ENCODE measurements at regions not wholly inside any gene's neighbourhood (a gene's known extent, or its start where the extent isn't known, plus 50 kb on each side); places are given as distances from the start of the nearest gene placed in this dataset.
"Not testable (repeated sequence)": the region's sequence is repeated elsewhere in the genome, so short reads cannot be mapped to it uniquely, and the experiment has no call there.

DNA sequence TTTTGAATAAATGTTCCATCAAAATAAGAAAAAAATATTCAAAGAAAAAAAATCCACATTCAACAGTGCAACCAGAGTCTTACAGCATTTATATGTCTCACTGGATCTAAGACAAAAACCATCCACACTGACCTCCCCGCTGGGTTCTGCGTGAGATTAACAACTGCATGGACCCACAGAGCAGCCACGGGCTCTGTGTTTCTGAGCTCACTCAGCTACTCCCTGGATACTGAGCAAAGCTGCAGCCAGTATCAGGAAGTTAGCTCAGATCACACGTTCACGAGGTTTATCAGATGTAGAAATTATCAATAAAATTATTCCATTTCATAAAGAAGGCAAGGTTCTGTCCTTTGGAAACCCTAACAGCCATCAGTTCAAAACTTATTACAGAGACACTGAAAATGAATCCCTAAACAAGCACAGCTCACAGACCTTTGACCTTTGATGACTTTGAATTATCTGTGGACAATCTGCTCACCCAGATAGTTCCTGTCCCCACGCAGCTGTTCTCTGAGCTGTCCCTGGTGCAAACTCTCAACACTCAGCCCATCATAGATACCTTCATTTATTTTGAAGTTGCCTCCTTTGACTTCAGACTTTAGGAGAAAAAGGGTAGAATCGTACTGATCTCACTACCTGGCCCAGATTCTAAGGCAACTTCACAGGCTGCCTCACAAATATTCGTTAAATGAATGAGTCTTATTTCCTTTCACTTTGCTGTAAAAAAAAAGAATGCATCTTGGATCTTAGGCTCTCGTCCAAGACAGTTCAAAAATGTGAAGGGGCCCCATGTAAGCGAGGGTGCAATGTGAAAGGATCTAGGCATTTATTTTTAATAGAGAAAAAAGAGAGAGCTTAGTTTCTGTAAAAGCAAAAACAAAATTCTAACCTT lies 67.7 kb upstream of the SVIL start:
- peaks cover 3% of the 10 kb centered on the region for H3K4me1 Mint-ChIP-seq
- no peak overlapping the region for H3K4me3 Mint-ChIP-seq
- ChIA-PET POLR2A (no interaction called here), CTCF (no interaction called here)
- H3K9me3 Mint-ChIP-seq: no peaks in the 10 kb centered on the region
- H3K27ac Mint-ChIP-seq: no peak overlapping the region
- no peaks in the 10 kb centered on the region for H3K27me3 Mint-ChIP-seq
- TF ChIP-seq, protein P1, sequence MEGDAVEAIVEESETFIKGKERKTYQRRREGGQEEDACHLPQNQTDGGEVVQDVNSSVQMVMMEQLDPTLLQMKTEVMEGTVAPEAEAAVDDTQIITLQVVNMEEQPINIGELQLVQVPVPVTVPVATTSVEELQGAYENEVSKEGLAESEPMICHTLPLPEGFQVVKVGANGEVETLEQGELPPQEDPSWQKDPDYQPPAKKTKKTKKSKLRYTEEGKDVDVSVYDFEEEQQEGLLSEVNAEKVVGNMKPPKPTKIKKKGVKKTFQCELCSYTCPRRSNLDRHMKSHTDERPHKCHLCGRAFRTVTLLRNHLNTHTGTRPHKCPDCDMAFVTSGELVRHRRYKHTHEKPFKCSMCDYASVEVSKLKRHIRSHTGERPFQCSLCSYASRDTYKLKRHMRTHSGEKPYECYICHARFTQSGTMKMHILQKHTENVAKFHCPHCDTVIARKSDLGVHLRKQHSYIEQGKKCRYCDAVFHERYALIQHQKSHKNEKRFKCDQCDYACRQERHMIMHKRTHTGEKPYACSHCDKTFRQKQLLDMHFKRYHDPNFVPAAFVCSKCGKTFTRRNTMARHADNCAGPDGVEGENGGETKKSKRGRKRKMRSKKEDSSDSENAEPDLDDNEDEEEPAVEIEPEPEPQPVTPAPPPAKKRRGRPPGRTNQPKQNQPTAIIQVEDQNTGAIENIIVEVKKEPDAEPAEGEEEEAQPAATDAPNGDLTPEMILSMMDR (IDR thresholded peaks at IDR 0.05): no peak
- no peak for ATAC-seq (ENCODE audit: low read depth)
- H3K36me3 Mint-ChIP-seq (ENCODE audit: low read depth): no peaks in the 10 kb centered on the region
- intact Hi-C loops (cut with micrococcal nuclease): no loop called here
- DNase-seq: no peak

GRCh38 chr10:29701306-29701705 lies 66.5 kb upstream of the SVIL start:
- ChIA-PET POLR2A (no interaction called here), CTCF (no interaction called here)
- intact Hi-C loops (cut with micrococcal nuclease): no loop called here
- Mint-ChIP-seq H3K4me1 (peaks cover 3% of the 10 kb centered on the region), H3K9me3 (no peaks in the 10 kb centered on the region), H3K27me3 (no peaks in the 10 kb centered on the region), H3K4me3 (no peak overlapping the region), H3K36me3 (ENCODE audit: low read depth) (no peaks in the 10 kb centered on the region), H3K27ac (no peak overlapping the region)
- DNase-seq (no peak), ATAC-seq (ENCODE audit: low read depth) (no peak)
- TF ChIP-seq, protein P1 (IDR thresholded peaks at IDR 0.05): no peak

GRCh38 chr10:29699621-29700020 lies 64.8 kb upstream of the SVIL start:
- ATAC-seq (ENCODE audit: low read depth) (no peak), DNase-seq (no peak)
- ChIA-PET POLR2A (no interaction called here), CTCF (no interaction called here)
- intact Hi-C loops (cut with micrococcal nuclease): no loop called here
- H3K27me3 Mint-ChIP-seq: no peaks in the 10 kb centered on the region
- H3K4me3 Mint-ChIP-seq: no peak overlapping the region
- no peaks in the 10 kb centered on the region for H3K9me3 Mint-ChIP-seq
- H3K27ac Mint-ChIP-seq: no peak overlapping the region
- H3K36me3 Mint-ChIP-seq (ENCODE audit: low read depth): no peaks in the 10 kb centered on the region
- H3K4me1 Mint-ChIP-seq: peaks cover 3% of the 10 kb centered on the region
- TF ChIP-seq, protein P1 (IDR thresholded peaks at IDR 0.05): no peak

DNA sequence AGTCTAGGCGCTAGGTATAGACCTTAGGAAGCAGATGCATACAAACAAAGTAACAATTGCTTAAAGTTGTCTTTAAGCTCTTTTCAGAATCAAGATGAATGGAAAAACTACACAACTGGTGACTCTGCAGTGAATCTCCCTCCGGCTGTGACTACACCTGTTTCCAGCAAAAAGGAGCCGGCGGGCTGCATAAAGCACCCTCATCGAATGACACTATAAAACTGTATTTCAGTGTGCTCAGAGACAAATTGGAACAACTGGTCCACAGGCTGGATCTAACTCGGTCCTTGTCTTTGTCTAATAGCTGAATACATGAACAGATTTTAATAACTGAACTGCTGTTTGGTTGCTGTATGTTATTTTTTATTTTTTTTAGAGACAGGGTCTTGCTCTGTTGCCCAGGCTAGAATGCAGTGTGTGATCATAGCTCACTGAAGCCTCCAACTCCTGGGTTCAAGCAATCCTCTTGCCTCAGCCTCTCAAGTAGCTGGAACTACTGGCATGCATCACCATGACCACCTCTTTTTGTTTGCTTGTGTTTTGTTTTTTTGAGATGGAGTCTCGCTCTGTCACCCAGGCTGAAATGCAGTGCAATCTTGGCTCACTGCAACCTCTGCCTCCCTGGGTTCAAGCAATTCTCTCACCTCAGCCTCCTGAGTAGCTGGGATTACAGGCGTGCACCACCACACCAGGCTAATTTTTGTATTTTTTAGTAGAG lies 64.2 kb upstream of the SVIL start:
- no peaks in the 10 kb centered on the region for H3K9me3 Mint-ChIP-seq
- peaks cover 3% of the 10 kb centered on the region for H3K4me1 Mint-ChIP-seq
- H3K36me3 Mint-ChIP-seq (ENCODE audit: low read depth): no peaks in the 10 kb centered on the region
- no peak overlapping the region for H3K27ac Mint-ChIP-seq
- no peak for DNase-seq
- TF ChIP-seq, protein P1 (IDR thresholded peaks at IDR 0.05): no peak
- POLR2A ChIA-PET: no interaction called here
- H3K27me3 Mint-ChIP-seq: no peaks in the 10 kb centered on the region
- intact Hi-C loops (cut with micrococcal nuclease): no loop called here
- H3K4me3 Mint-ChIP-seq: no peak overlapping the region
- no peak for ATAC-seq (ENCODE audit: low read depth)
- CTCF ChIA-PET: no interaction called here

- intact Hi-C loops (cut with micrococcal nuclease); H3K27ac Mint-ChIP-seq; H3K9me3 Mint-ChIP-seq; ATAC-seq (ENCODE audit: low read depth); H3K4me1 Mint-ChIP-seq; CTCF ChIA-PET; DNase-seq; H3K4me3 Mint-ChIP-seq; H3K36me3 Mint-ChIP-seq (ENCODE audit: low read depth); POLR2A ChIA-PET; H3K27me3 Mint-ChIP-seq: not testable (repeated sequence)
Measured at GRCh38 chr10:29696581-29696980, 61.8 kb upstream of the SVIL start.
